Keratinocyte (primary cell): ENCODE measurements at regions not wholly inside any gene's neighbourhood (a gene's known extent, or its start where the extent isn't known, plus 50 kb on each side); places are given as distances from the start of the nearest gene placed in this dataset.

Experiments
- EZH2 ChIP-seq: IDR thresholded peaks from one replicate; pipeline ENCODE4 v1.6.1; 2012; ENCODE audit warnings: inconsistent platforms, mild to moderate bottlenecking, low read length, moderate library complexity
- TF ChIP-seq, protein P1 (sequence below), 3 experiments: IDR thresholded peaks in 1 of 3; conservative IDR thresholded peaks in 1 of 3; optimal IDR thresholded peaks in 1 of 3; 2 replicates in 2 of 3; 3 replicates in 1 of 3; pipeline versions ENCODE3 to v1.5.1; 2011; ENCODE audit warnings: low read length in 3 of 3, mild to moderate bottlenecking in 3 of 3, moderate library complexity in 2 of 3, control low read depth in 1 of 3, inconsistent platforms in 1 of 3; ENCODE audit not compliant: insufficient read depth in 2 of 3; ENCODE audit errors: extremely low read depth in 1 of 3

GRCh38 chr2:220748875-220749479 is 823.1 kb downstream of the EPHA4 start:
- TF ChIP-seq, protein P1, sequence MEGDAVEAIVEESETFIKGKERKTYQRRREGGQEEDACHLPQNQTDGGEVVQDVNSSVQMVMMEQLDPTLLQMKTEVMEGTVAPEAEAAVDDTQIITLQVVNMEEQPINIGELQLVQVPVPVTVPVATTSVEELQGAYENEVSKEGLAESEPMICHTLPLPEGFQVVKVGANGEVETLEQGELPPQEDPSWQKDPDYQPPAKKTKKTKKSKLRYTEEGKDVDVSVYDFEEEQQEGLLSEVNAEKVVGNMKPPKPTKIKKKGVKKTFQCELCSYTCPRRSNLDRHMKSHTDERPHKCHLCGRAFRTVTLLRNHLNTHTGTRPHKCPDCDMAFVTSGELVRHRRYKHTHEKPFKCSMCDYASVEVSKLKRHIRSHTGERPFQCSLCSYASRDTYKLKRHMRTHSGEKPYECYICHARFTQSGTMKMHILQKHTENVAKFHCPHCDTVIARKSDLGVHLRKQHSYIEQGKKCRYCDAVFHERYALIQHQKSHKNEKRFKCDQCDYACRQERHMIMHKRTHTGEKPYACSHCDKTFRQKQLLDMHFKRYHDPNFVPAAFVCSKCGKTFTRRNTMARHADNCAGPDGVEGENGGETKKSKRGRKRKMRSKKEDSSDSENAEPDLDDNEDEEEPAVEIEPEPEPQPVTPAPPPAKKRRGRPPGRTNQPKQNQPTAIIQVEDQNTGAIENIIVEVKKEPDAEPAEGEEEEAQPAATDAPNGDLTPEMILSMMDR (optimal IDR thresholded peaks at IDR 0.05 in 1 of 3, IDR thresholded peaks at IDR 0.05 in 1 of 3, conservative IDR thresholded peaks at IDR 0.05 in 1 of 3; ENCODE audit: extremely low read depth in 1 of 3, insufficient read depth in 2 of 3, low read length in 3 of 3) = no peak
- no peak for TF ChIP-seq EZH2
